Mammary epithelial cell (primary cell): ENCODE measurements at regions not wholly inside any gene's neighbourhood (a gene's known extent, or its start where the extent isn't known, plus 50 kb on each side); places are given as distances from the start of the nearest gene placed in this dataset.

Experiments
- EZH2 ChIP-seq: IDR thresholded peaks from 2 replicates; pipeline ENCODE4 v1.6.1; 2012; ENCODE audit warnings: low read length, inconsistent platforms, borderline replicate concordance
- TF ChIP-seq, protein P1 (sequence below), 2 donors: IDR thresholded peaks in 1 of 2; conservative IDR thresholded peaks in 1 of 2; 2 replicates each; pipeline ENCODE4 v1.5.1; 2011 to 2012; ENCODE audit warnings: inconsistent platforms in 2 of 2, low read length in 2 of 2, mild to moderate bottlenecking in 2 of 2, control low read depth in 1 of 2, low read depth in 1 of 2; ENCODE audit not compliant: insufficient read depth in 1 of 2; ENCODE audit errors: extremely low read depth in 1 of 2

DNA sequence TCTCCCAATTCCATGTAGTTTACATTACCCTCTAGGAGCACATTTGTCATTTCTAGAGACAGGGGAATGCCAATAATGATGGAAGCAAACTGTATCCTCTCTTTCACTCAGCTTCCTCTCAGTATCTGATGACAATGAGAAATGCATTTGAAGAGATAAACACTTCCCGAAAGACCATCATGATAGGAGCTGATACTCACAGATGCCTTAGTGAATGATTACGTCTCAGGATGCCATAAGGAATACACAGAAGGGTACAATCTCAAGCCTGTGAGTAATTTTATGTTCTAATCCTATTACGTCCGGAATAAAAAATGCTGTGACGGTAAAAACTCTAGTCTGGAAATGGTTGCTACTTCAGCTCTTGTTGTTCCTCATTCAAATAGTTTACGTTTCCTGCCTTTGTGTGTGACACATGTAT lies 663.8 kb upstream of the MIR17HG start:
- TF ChIP-seq, protein P1, sequence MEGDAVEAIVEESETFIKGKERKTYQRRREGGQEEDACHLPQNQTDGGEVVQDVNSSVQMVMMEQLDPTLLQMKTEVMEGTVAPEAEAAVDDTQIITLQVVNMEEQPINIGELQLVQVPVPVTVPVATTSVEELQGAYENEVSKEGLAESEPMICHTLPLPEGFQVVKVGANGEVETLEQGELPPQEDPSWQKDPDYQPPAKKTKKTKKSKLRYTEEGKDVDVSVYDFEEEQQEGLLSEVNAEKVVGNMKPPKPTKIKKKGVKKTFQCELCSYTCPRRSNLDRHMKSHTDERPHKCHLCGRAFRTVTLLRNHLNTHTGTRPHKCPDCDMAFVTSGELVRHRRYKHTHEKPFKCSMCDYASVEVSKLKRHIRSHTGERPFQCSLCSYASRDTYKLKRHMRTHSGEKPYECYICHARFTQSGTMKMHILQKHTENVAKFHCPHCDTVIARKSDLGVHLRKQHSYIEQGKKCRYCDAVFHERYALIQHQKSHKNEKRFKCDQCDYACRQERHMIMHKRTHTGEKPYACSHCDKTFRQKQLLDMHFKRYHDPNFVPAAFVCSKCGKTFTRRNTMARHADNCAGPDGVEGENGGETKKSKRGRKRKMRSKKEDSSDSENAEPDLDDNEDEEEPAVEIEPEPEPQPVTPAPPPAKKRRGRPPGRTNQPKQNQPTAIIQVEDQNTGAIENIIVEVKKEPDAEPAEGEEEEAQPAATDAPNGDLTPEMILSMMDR (conservative IDR thresholded peaks at IDR 0.05 in 1 of 2, IDR thresholded peaks at IDR 0.05 in 1 of 2; ENCODE audit: extremely low read depth in 1 of 2, insufficient read depth in 1 of 2, low read depth in 1 of 2, low read length in 2 of 2): no peak
- no peak for TF ChIP-seq EZH2
